ENCODE measurements at regions not wholly inside any gene's neighbourhood (a gene's known extent, or its start where the extent isn't known, plus 50 kb on each side); places are given as distances from the start of the nearest gene placed in this dataset.

GRCh38 chr5:164431634-164432304 is 926.4 kb downstream of the MAT2B start:
- no peak for TF ChIP-seq CTCF (IDR thresholded peaks at IDR 0.05; ENCODE audit: low read depth, low read length, missing input control)
- no peak for TF ChIP-seq RXRA (IDR thresholded peaks at IDR 0.05)
- no peak for TF ChIP-seq ATF3 (IDR thresholded peaks at IDR 0.05)
- TF ChIP-seq JUND (IDR thresholded peaks at IDR 0.05): no peak
- no peak for TF ChIP-seq YY1 (IDR thresholded peaks at IDR 0.05)
- no peak for TF ChIP-seq REST (IDR thresholded peaks at IDR 0.05)
- TF ChIP-seq FOXA1 (IDR thresholded peaks at IDR 0.05): no peak
- TF ChIP-seq, protein P1, sequence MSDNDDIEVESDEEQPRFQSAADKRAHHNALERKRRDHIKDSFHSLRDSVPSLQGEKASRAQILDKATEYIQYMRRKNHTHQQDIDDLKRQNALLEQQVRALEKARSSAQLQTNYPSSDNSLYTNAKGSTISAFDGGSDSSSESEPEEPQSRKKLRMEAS (IDR thresholded peaks at IDR 0.05): no peak

Data from liver (tissue), 3 donors.